ENCODE measurements at regions not wholly inside any gene's neighbourhood (a gene's known extent, or its start where the extent isn't known, plus 50 kb on each side); places are given as distances from the start of the nearest gene placed in this dataset.
"Not testable (repeated sequence)": the region's sequence is repeated elsewhere in the genome, so short reads cannot be mapped to it uniquely, and the experiment has no call there.

- not testable (repeated sequence) for DNase-seq
Measured at GRCh38 chr9:42656789-42657188, 473.3 kb downstream of the SPATA31A6 start.

GRCh38 chr9:42657496-42657895 lies 474.0 kb downstream of the SPATA31A6 start:
- DNase-seq, result not testable (repeated sequence)

GRCh38 chr9:42697146-42697545 lies 513.7 kb downstream of the SPATA31A6 start:
- not testable (repeated sequence) for DNase-seq

GRCh38 chr9:42702890-42703289 lies 519.4 kb downstream of the SPATA31A6 start:
- DNase-seq, result not testable (repeated sequence)

- not testable (repeated sequence) for DNase-seq
Measured at GRCh38 chr9:42724841-42725835, 541.7 kb downstream of the SPATA31A6 start.

GRCh38 chr9:42743030-42743814 lies 559.8 kb downstream of the SPATA31A6 start:
- peak; percentile 11 to 40 for DNase-seq

DNA sequence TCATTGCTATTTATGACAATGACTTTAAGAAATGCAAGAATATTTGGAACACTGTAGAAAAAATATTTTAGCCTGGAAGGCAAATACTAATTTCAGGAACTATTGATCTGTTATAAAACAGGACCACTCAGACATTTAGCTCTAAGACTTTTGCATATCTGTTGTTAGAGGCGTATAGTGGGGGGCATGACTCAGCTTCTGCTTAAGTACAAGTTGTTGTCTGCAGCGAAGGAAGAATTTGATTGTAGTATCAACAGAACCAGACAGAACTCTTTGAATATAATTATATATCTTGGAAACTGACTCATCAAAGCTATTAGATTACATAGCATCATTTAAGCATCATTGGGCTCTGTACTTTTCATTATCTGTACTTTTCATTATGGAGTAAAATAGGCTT lies 573.8 kb downstream of the SPATA31A6 start:
- not testable (repeated sequence) for DNase-seq

GRCh38 chr9:42759320-42759719 lies 575.9 kb downstream of the SPATA31A6 start:
- not testable (repeated sequence) for DNase-seq

GRCh38 chr9:42782201-42782600 lies 598.7 kb downstream of the SPATA31A6 start:
- not testable (repeated sequence) for DNase-seq

- not testable (repeated sequence) for DNase-seq
Measured at GRCh38 chr9:42792725-42793124, 609.3 kb downstream of the SPATA31A6 start.

DNA sequence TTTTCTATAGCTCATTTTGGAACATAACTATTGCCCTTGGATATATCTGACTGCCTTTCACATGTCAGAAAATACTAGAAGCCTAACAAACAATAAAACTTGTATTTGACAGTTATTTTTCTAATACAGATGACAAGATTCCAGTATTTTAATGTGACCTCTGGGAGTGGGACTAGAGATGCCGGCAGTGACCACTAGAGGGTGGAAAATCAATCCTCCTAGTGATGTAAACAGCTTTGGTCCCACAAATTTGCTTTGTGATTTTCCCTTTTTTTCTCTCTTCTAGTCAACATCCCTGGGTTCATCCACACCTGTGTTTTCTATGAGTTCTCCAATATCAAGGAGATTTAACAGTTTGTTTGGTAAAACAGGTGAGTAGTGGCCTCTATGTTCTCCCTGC lies 615.1 kb downstream of the SPATA31A6 start:
- not testable (repeated sequence) for DNase-seq

GRCh38 chr9:42802716-42803115 lies 619.3 kb downstream of the SPATA31A6 start:
- not testable (repeated sequence) for DNase-seq

GRCh38 chr9:42806674-42807073 lies 623.2 kb downstream of the SPATA31A6 start:
- DNase-seq, result not testable (repeated sequence)

DNA sequence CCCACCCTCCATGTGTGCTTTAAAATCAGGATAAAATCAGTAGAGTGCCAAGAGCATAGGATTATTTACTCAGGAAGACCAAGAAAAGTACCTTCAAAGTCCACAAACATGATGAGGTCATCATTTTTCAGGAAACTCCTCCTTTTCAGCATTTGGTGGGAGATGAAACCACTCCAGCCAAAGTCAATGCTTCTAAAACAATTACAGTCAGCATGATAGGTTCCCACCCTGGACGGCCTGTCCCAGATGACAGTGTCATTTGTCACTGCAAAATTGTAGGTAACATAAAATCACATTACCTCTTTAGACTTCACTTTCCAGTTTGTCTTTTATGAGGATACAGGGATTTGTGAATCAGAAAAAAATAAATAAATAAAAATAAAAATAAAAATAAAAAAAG lies 638.0 kb downstream of the SPATA31A6 start:
- not testable (repeated sequence) for DNase-seq

- DNase-seq, result not testable (repeated sequence)
Measured at GRCh38 chr9:42848156-42848555, 664.7 kb downstream of the SPATA31A6 start.

DNA sequence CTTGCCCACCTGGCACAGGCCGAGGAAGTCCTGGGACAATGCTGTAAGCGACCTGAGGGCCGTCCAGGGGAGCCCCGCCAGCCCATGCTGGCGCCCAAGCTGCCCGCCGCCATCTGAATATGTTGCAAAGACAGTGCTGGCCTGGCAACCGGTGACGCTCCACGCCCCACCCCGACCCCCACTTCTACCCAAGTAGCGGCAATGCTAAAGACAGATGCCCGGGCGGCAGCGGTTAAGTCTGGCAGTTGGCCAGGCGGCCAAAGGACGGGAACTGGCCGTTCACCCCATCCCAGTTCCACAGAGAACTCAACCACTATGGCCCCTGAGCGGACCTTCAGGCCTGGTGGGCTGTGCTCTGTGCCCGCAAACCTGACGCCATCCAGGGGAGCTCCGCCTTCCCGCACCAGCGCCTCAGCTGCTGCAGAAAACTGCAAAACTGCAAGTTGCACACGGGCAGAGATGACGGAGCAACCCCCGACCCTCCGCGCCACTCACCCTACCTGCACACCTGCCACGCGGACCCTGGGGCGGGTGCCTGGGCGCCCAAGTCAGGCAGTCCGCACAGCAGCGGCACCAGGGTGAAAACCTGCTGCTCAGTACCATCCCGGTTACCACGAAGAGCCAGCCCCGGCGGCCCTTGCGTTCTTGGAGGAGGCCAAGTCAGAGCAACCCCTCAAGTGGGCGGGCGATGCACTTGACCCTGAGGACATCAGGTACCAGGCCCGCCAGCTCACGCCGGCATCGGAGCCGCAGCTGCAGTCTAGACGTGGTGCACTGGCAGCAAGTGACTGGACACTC lies 667.6 kb downstream of the SPATA31A6 start:
- not testable (repeated sequence) for DNase-seq

- DNase-seq, result not testable (repeated sequence)
Measured at GRCh38 chr9:42851701-42852100, 668.2 kb downstream of the SPATA31A6 start.

- DNase-seq, result not testable (repeated sequence)
Measured at GRCh38 chr9:42852133-42852930, 668.9 kb downstream of the SPATA31A6 start.

- DNase-seq, result not testable (repeated sequence)
Measured at GRCh38 chr9:42860133-42860532, 676.7 kb downstream of the SPATA31A6 start.

DNA sequence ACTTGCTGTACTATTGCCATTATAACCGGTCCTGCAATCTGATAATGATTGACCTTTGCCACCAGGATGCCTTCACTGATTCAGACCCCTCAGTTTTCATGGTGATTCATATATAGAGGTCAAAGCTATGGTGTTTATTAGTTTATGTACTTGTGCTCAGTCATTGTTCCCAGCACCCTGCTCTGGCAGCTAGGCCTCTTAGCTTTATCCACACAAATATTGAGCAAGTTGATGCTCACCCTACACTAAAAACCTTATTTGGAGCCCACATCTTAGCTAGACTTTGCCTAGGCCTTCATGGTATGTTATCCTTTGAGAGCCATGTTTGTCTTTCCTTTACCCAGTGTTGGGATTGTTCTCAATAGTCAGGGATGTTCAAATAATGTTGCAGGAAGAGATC lies 679.0 kb downstream of the SPATA31A6 start:
- not testable (repeated sequence) for DNase-seq

All from SHP77 (cell line).